ENCODE measurements at regions not wholly inside any gene's neighbourhood (a gene's known extent, or its start where the extent isn't known, plus 50 kb on each side); places are given as distances from the start of the nearest gene placed in this dataset.
A peak's percentile ranks its signal among the peaks of the same experiment; 100 is the strongest.

DNA sequence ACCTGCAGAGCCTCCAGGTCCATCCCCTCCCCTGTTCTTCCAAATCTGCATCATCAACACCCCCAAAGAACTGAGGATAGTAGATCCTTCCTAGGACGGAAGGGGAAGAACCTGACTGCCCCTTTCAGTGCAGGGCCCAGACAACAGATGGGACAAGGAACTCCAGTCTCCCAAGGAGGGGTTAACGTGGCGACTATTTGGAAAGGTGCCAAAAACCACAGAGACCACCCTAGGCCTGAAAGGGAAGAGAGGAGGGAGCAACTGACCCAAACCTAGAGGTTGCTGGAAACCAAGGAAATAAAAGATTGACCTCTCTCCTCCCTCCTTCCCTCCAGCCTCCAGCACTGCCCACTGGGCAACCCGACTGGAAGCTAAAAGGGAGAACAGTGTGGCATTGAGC is 59.7 kb upstream of the NEURL1B start:
- Histone ChIP-seq H3K18ac (ENCODE audit: extremely low read depth, low read length) (no peak overlapping the region), H2BK20ac (ENCODE audit: low read length) (0 out of 2 replicates have a peak overlapping the region, but pooled peaks have one; percentile 32), H3K4ac (replicated peaks; ENCODE audit: insufficient read length, low read depth, low read length) (no peak overlapping the region), H3K23me2 (ENCODE audit: low read depth, low read length) (no peaks in the 10 kb centered on the region), H3K14ac (ENCODE audit: insufficient read length) (no peak overlapping the region), H3K56ac (replicated peaks; ENCODE audit: insufficient read length, low read depth, low read length) (no peak overlapping the region), H3K27ac (ENCODE audit: low read depth, low read length) (no peak overlapping the region), H3K79me1 (ENCODE audit: low read depth, low read length) (no peaks in the 10 kb centered on the region), H3K36me3 (ENCODE audit: control insufficient read depth in 2 of 4, insufficient read depth in 4 of 4, low read length in 3 of 4) (no peaks in the 10 kb centered on the region), H3K27me3 (replicated peaks in 1 of 4; ENCODE audit: control insufficient read depth in 3 of 4, extremely low read depth in 1 of 4, insufficient read depth in 3 of 4, low read length in 3 of 4) (peaks cover 0 to 4% (median 0%) of the 10 kb centered on the region in 4 experiments; a peak in 1 of 7 replicates), H3K9ac (replicated peaks in 1 of 4; ENCODE audit: extremely low read depth in 1 of 4, low read depth in 3 of 4, low read length in 3 of 4) (no peak overlapping the region), H3K9me3 (ENCODE audit: insufficient read depth in 2 of 2, low read depth in 1 of 2, low read length in 1 of 2) (no peaks in the 10 kb centered on the region; a peak in 1 of 4 replicates), H2BK12ac (ENCODE audit: low read depth, low read length) (no peak overlapping the region), H3K4me2 (ENCODE audit: insufficient read depth in 1 of 2, low read depth in 2 of 2, low read length in 2 of 2) (no peak overlapping the region), H4K8ac (ENCODE audit: extremely low read depth, insufficient read depth, low read length) (no peak overlapping the region), H2AFZ (ENCODE audit: low read length) (no peak overlapping the region), H2BK15ac (ENCODE audit: low read length) (no peak overlapping the region), H2BK120ac (replicated peaks; ENCODE audit: low read depth, low read length) (no peak overlapping the region), H3K4me3 (ENCODE audit: extremely low read depth in 1 of 4, insufficient read depth in 2 of 4, low read depth in 3 of 4, low read length in 4 of 4) (no peak overlapping the region), H3K23ac (ENCODE audit: insufficient read length) (no peak overlapping the region), H4K5ac (ENCODE audit: insufficient read length, low read depth, low read length) (no peak overlapping the region), H4K91ac (replicated peaks; ENCODE audit: insufficient read length, low read length) (no peak overlapping the region), H3K79me2 (ENCODE audit: control insufficient read depth in 1 of 2, insufficient read depth in 2 of 2, low read length in 2 of 2) (no peaks in the 10 kb centered on the region), H2AK5ac (ENCODE audit: low read depth, low read length) (no peak overlapping the region), H3K4me1 (replicated peaks in 1 of 4; ENCODE audit: control insufficient read depth in 3 of 4, insufficient read depth in 4 of 4, low read length in 3 of 4) (peaks cover 0 to 17% (median 8%) of the 10 kb centered on the region in 4 experiments), H2BK5ac (ENCODE audit: low read depth, low read length) (no peak overlapping the region), H4K20me1 (replicated peaks in 1 of 2; ENCODE audit: control insufficient read depth in 1 of 2, insufficient read depth in 2 of 2, low read length in 2 of 2) (peaks cover 0 to 2% of the 10 kb centered on the region in 2 experiments)
- DNase-seq (ENCODE audit: low read depth in 1 of 2, low spot score in 2 of 2) (no peak), FAIRE-seq (no peak)
- 88% methylated on average over 4 of the region's 4 CpGs; no CpG with 5 or more reads in 1 of the 2 experiments for WGBS, 2 experiments (ENCODE audit: extremely low coverage in 1 of 2, insufficient coverage in 1 of 2, insufficient read length in 1 of 2, insufficient replicate concordance in 2 of 2, low coverage in 1 of 2, low lambda C conversion rate in 2 of 2, missing lambda C conversion rate in 1 of 2)
- ChIA-PET CTCF (ENCODE audit: partially characterized antibody) (interaction anchor here (0.5 to 2.3 kb wide), 3 partner anchors 9 to 1360 kb away, joined by 3 to 10 read pairs (median 3); no protein-coding TSS in a partner anchor), POLR2A (ENCODE audit: partially characterized antibody) (interaction anchor here (1.0 to 1.6 kb wide), 2 partner anchors 8 to 10 kb away, joined by 3 to 4 read pairs; no protein-coding TSS in a partner anchor)
- no peak for TF ChIP-seq NANOG (IDR thresholded peaks at IDR 0.05; ENCODE audit: insufficient read depth, low read depth, low read length, poor library complexity, severe bottlenecking)
- TF ChIP-seq RFX5 (IDR thresholded peaks at IDR 0.05; ENCODE audit: borderline replicate concordance, low read depth, low read length): no peak

Measured in H1 (cell line).